ENCODE measurements at regions not wholly inside any gene's neighbourhood (a gene's known extent, or its start where the extent isn't known, plus 50 kb on each side); places are given as distances from the start of the nearest gene placed in this dataset.

GRCh38 chr9:82720515-82720914, 342.4 kb downstream of the RASEF start:
- TF ChIP-seq, protein P1, sequence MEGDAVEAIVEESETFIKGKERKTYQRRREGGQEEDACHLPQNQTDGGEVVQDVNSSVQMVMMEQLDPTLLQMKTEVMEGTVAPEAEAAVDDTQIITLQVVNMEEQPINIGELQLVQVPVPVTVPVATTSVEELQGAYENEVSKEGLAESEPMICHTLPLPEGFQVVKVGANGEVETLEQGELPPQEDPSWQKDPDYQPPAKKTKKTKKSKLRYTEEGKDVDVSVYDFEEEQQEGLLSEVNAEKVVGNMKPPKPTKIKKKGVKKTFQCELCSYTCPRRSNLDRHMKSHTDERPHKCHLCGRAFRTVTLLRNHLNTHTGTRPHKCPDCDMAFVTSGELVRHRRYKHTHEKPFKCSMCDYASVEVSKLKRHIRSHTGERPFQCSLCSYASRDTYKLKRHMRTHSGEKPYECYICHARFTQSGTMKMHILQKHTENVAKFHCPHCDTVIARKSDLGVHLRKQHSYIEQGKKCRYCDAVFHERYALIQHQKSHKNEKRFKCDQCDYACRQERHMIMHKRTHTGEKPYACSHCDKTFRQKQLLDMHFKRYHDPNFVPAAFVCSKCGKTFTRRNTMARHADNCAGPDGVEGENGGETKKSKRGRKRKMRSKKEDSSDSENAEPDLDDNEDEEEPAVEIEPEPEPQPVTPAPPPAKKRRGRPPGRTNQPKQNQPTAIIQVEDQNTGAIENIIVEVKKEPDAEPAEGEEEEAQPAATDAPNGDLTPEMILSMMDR (IDR thresholded peaks at IDR 0.05; ENCODE audit: low read depth, low read length, poor library complexity, severe bottlenecking): no peak
- TF ChIP-seq EZH2phosphoT487 (IDR thresholded peaks at IDR 0.05; ENCODE audit: borderline replicate concordance, low read length): no peak

Data from DOHH2 (cell line).